ACC112 (cell line): ENCODE measurements at regions not wholly inside any gene's neighbourhood (a gene's known extent, or its start where the extent isn't known, plus 50 kb on each side); places are given as distances from the start of the nearest gene placed in this dataset.

ENCODE experiments used
- H2AFZ ChIP-seq: fragments of 200-600 bp; sonication (generic); one replicate; pipeline ENCODE4 v1.6.0; 2017; ENCODE audit warnings: antibody characterized with exemption, low read length; ENCODE audit not compliant: unreplicated experiment
- H3K27ac ChIP-seq: fragments of 200-600 bp; sonication (generic); 2 replicates; pipeline ENCODE4 v1.5.1; 2014; ENCODE audit warnings: low read depth, mild to moderate bottlenecking, antibody characterized with exemption, low read length, moderate library complexity
- H3K27me3 ChIP-seq: fragments of 200-600 bp; sonication (generic); 2 replicates; pipeline ENCODE4 v1.6.1; 2014; ENCODE audit warnings: mild to moderate bottlenecking, antibody characterized with exemption, low read length, moderate library complexity, mixed read lengths; ENCODE audit not compliant: insufficient read depth
- H3K36me3 ChIP-seq: fragments of 200-600 bp; sonication (generic); 2 replicates; pipeline ENCODE4 v1.6.1; 2016; ENCODE audit warnings: mild to moderate bottlenecking, antibody characterized with exemption, low read length, moderate library complexity, mixed read lengths; ENCODE audit not compliant: insufficient read depth
- H3K4me1 ChIP-seq: fragments of 200-600 bp; sonication (generic); one replicate; pipeline ENCODE4 v1.6.1; 2016; ENCODE audit warnings: low read length, mixed read lengths; ENCODE audit not compliant: insufficient read depth, unreplicated experiment, control insufficient read depth
- H3K4me3 ChIP-seq: fragments of 200-600 bp; sonication (generic); 2 replicates; pipeline ENCODE4 v1.5.1; 2014; ENCODE audit warnings: mild to moderate bottlenecking, low read depth, low read length
- H3K79me2 ChIP-seq: fragments of 200-600 bp; sonication (generic); one replicate; pipeline ENCODE4 v1.6.0; 2016; ENCODE audit warnings: low read length; ENCODE audit not compliant: control insufficient read depth, unreplicated experiment, insufficient read depth

GRCh38 chr10:89095701-89096391, 105.2 kb downstream of the FAS start:
- Histone ChIP-seq H3K4me1 (peaks cover 12% of the 10 kb centered on the region), H2AFZ (no peak overlapping the region), H3K4me3 (no peak overlapping the region), H3K79me2 (no peaks in the 10 kb centered on the region), H3K27me3 (no peaks in the 10 kb centered on the region), H3K27ac (no peak overlapping the region), H3K36me3 (no peaks in the 10 kb centered on the region)

- Histone ChIP-seq H2AFZ (no peak overlapping the region), H3K4me3 (no peak overlapping the region), H3K79me2 (no peaks in the 10 kb centered on the region), H3K36me3 (no peaks in the 10 kb centered on the region), H3K27ac (no peak overlapping the region), H3K4me1 (peaks cover 20% of the 10 kb centered on the region), H3K27me3 (no peaks in the 10 kb centered on the region)
Measured at GRCh38 chr10:89093728-89094127, 103.1 kb downstream of the FAS start.

GRCh38 chr10:89092981-89093380, 102.4 kb downstream of the FAS start:
- no peaks in the 10 kb centered on the region for H3K79me2 ChIP-seq
- H2AFZ ChIP-seq, result no peak overlapping the region
- H3K27me3 ChIP-seq, result no peaks in the 10 kb centered on the region
- H3K36me3 ChIP-seq, result no peaks in the 10 kb centered on the region
- no peak overlapping the region for H3K4me3 ChIP-seq
- no peak overlapping the region for H3K27ac ChIP-seq
- H3K4me1 ChIP-seq, result peaks cover 26% of the 10 kb centered on the region

GRCh38 chr10:89092439-89092838, 101.8 kb downstream of the FAS start:
- Histone ChIP-seq H2AFZ (no peak overlapping the region), H3K79me2 (no peaks in the 10 kb centered on the region), H3K4me3 (no peak overlapping the region), H3K4me1 (peaks cover 27% of the 10 kb centered on the region), H3K27ac (no peak overlapping the region), H3K27me3 (no peaks in the 10 kb centered on the region), H3K36me3 (no peaks in the 10 kb centered on the region)

- no peaks in the 10 kb centered on the region for H3K79me2 ChIP-seq
- no peaks in the 10 kb centered on the region for H3K36me3 ChIP-seq
- no peaks in the 10 kb centered on the region for H3K27me3 ChIP-seq
- H3K27ac ChIP-seq, result no peak overlapping the region
- H3K4me1 ChIP-seq, result peaks cover 37% of the 10 kb centered on the region
- no peak overlapping the region for H3K4me3 ChIP-seq
- H2AFZ ChIP-seq, result no peak overlapping the region
Measured at GRCh38 chr10:89091496-89091895, 100.9 kb downstream of the FAS start.

- Histone ChIP-seq H2AFZ (peak overlapping the region; percentile 48), H3K4me1 (peaks cover 43% of the 10 kb centered on the region), H3K36me3 (no peaks in the 10 kb centered on the region), H3K4me3 (no peak overlapping the region), H3K79me2 (no peaks in the 10 kb centered on the region), H3K27me3 (no peaks in the 10 kb centered on the region), H3K27ac (0 out of 2 replicates have a peak overlapping the region, but pooled peaks have one; percentile 8)
Measured at GRCh38 chr10:89090756-89091445, 100.3 kb downstream of the FAS start.

- H3K4me1 ChIP-seq, result peaks cover 56% of the 10 kb centered on the region
- H3K27me3 ChIP-seq, result no peaks in the 10 kb centered on the region
- H3K79me2 ChIP-seq, result no peaks in the 10 kb centered on the region
- H3K27ac ChIP-seq, result peak overlapping the region; percentile 75
- H3K36me3 ChIP-seq, result no peaks in the 10 kb centered on the region
- H2AFZ ChIP-seq, result peak overlapping the region; percentile 86
- peak overlapping the region; percentile 20; the same call in 1 of the 2 replicates for H3K4me3 ChIP-seq
Measured at GRCh38 chr10:89086801-89087521, 96.4 kb downstream of the FAS start.

GRCh38 chr10:89085153-89085552, 94.6 kb downstream of the FAS start:
- H3K79me2 ChIP-seq, result no peaks in the 10 kb centered on the region
- H3K4me3 ChIP-seq, result no peak overlapping the region
- peaks cover 49% of the 10 kb centered on the region for H3K4me1 ChIP-seq
- H3K27ac ChIP-seq, result peak overlapping the region; percentile 36
- no peaks in the 10 kb centered on the region for H3K36me3 ChIP-seq
- no peaks in the 10 kb centered on the region for H3K27me3 ChIP-seq
- no peak overlapping the region for H2AFZ ChIP-seq

GRCh38 chr10:89082086-89082485, 91.5 kb downstream of the FAS start:
- no peak overlapping the region for H3K4me3 ChIP-seq
- H3K27ac ChIP-seq, result no peak overlapping the region

GRCh38 chr10:89080660-89081059, 90.1 kb downstream of the FAS start:
- H3K27ac ChIP-seq, result no peak overlapping the region; the same call in 1 of the 2 replicates
- no peak overlapping the region for H2AFZ ChIP-seq
- no peak overlapping the region for H3K4me3 ChIP-seq
- H3K36me3 ChIP-seq, result no peaks in the 10 kb centered on the region
- no peaks in the 10 kb centered on the region for H3K27me3 ChIP-seq
- H3K4me1 ChIP-seq, result peaks cover 57% of the 10 kb centered on the region
- no peaks in the 10 kb centered on the region for H3K79me2 ChIP-seq

More at GRCh38 chr10:89082086-89082485, 91.5 kb downstream of the FAS start:
- Histone ChIP-seq H3K27me3 (no peaks in the 10 kb centered on the region), H3K36me3 (no peaks in the 10 kb centered on the region), H3K4me1 (peaks cover 62% of the 10 kb centered on the region), H3K79me2 (no peaks in the 10 kb centered on the region), H2AFZ (no peak overlapping the region)
